ENCODE measurements at regions not wholly inside any gene's neighbourhood (a gene's known extent, or its start where the extent isn't known, plus 50 kb on each side); places are given as distances from the start of the nearest gene placed in this dataset.

- Histone ChIP-seq H4K20me1 (ENCODE audit: insufficient read depth, low read length) (no peaks in the 10 kb centered on the region), H3K27ac (ENCODE audit: low read depth, low read length, poor library complexity, severe bottlenecking) (no peak overlapping the region), H3K9me2 (ENCODE audit: insufficient read depth, low read length) (no peaks in the 10 kb centered on the region), H3K36me3 (ENCODE audit: insufficient read depth, low read length) (no peaks in the 10 kb centered on the region), H3K4me1 (ENCODE audit: insufficient read depth, low read length, poor library complexity, severe bottlenecking) (no peaks in the 10 kb centered on the region), H3K4me2 (ENCODE audit: low read length) (no peak overlapping the region), H3K4me3 (ENCODE audit: low read depth, low read length, poor library complexity, severe bottlenecking) (no peak overlapping the region), H3K9me3 (ENCODE audit: low read length) (no peaks in the 10 kb centered on the region), H3K79me2 (ENCODE audit: insufficient read depth, low read depth, low read length) (no peaks in the 10 kb centered on the region), H2AFZ (ENCODE audit: low read length) (no peak overlapping the region)
- DNase-seq (ENCODE audit: low spot score) = no peak
- ChIA-PET CTCF (ENCODE audit: unreplicated experiment) (no interaction called here), POLR2A (no interaction called here)
- BruUV-seq (replicated peaks) = no TSS peak
- TF ChIP-seq CTCF (conservative IDR thresholded peaks at IDR 0.05; ENCODE audit: low read length) (no peak), EZH2phosphoT487 (IDR thresholded peaks at IDR 0.05; ENCODE audit: borderline replicate concordance, low read depth, low read length) (no peak)
- intact Hi-C loops (cut with micrococcal nuclease; ENCODE audit: unreplicated experiment) = no loop called here
These were observed 74.2 kb upstream of the ZNF716 start for GRCh38 chr7:57375783-57376182.

- no TSS peak for BruUV-seq (replicated peaks)
- no peak overlapping the region for H3K27ac ChIP-seq (ENCODE audit: low read depth, low read length, poor library complexity, severe bottlenecking)
- TF ChIP-seq CTCF (conservative IDR thresholded peaks at IDR 0.05; ENCODE audit: low read length) (no peak), EZH2phosphoT487 (IDR thresholded peaks at IDR 0.05; ENCODE audit: borderline replicate concordance, low read depth, low read length) (no peak)
- H2AFZ ChIP-seq (ENCODE audit: low read length) = no peak overlapping the region
- no peaks in the 10 kb centered on the region for H3K36me3 ChIP-seq (ENCODE audit: insufficient read depth, low read length)
- ChIA-PET POLR2A (no interaction called here), CTCF (ENCODE audit: unreplicated experiment) (no interaction called here)
- no peak for DNase-seq (ENCODE audit: low spot score)
- H3K4me3 ChIP-seq (ENCODE audit: low read depth, low read length, poor library complexity, severe bottlenecking) = no peak overlapping the region
- no peaks in the 10 kb centered on the region for H4K20me1 ChIP-seq (ENCODE audit: insufficient read depth, low read length)
- no peaks in the 10 kb centered on the region for H3K79me2 ChIP-seq (ENCODE audit: insufficient read depth, low read depth, low read length)
- no peaks in the 10 kb centered on the region for H3K9me2 ChIP-seq (ENCODE audit: insufficient read depth, low read length)
- H3K4me2 ChIP-seq (ENCODE audit: low read length) = no peak overlapping the region
- intact Hi-C loops (cut with micrococcal nuclease; ENCODE audit: unreplicated experiment) = no loop called here
- no peaks in the 10 kb centered on the region for H3K9me3 ChIP-seq (ENCODE audit: low read length)
- H3K4me1 ChIP-seq (ENCODE audit: insufficient read depth, low read length, poor library complexity, severe bottlenecking) = no peaks in the 10 kb centered on the region
These were observed 68.4 kb upstream of the ZNF716 start for GRCh38 chr7:57381581-57381980.

GRCh38 chr7:57384380-57384779 is 65.6 kb upstream of the ZNF716 start:
- H3K4me2 ChIP-seq (ENCODE audit: low read length) = no peak overlapping the region
- H3K9me3 ChIP-seq (ENCODE audit: low read length) = no peaks in the 10 kb centered on the region
- H3K9me2 ChIP-seq (ENCODE audit: insufficient read depth, low read length) = no peaks in the 10 kb centered on the region
- TF ChIP-seq CTCF (conservative IDR thresholded peaks at IDR 0.05; ENCODE audit: low read length) (no peak), EZH2phosphoT487 (IDR thresholded peaks at IDR 0.05; ENCODE audit: borderline replicate concordance, low read depth, low read length) (no peak)
- ChIA-PET POLR2A (no interaction called here), CTCF (ENCODE audit: unreplicated experiment) (no interaction called here)
- H3K4me1 ChIP-seq (ENCODE audit: insufficient read depth, low read length, poor library complexity, severe bottlenecking) = no peaks in the 10 kb centered on the region
- no peak for DNase-seq (ENCODE audit: low spot score)
- H3K79me2 ChIP-seq (ENCODE audit: insufficient read depth, low read depth, low read length) = no peaks in the 10 kb centered on the region
- H4K20me1 ChIP-seq (ENCODE audit: insufficient read depth, low read length) = no peaks in the 10 kb centered on the region
- no peaks in the 10 kb centered on the region for H3K36me3 ChIP-seq (ENCODE audit: insufficient read depth, low read length)
- BruUV-seq (replicated peaks) = no TSS peak
- intact Hi-C loops (cut with micrococcal nuclease; ENCODE audit: unreplicated experiment) = no loop called here
- no peak overlapping the region for H3K4me3 ChIP-seq (ENCODE audit: low read depth, low read length, poor library complexity, severe bottlenecking)
- H3K27ac ChIP-seq (ENCODE audit: low read depth, low read length, poor library complexity, severe bottlenecking) = no peak overlapping the region
- H2AFZ ChIP-seq (ENCODE audit: low read length) = no peak overlapping the region

All from OCI-LY7 (cell line).